Limb (tissue), 2 donors: ENCODE measurements at regions not wholly inside any gene's neighbourhood (a gene's known extent, or its start where the extent isn't known, plus 50 kb on each side); places are given as distances from the start of the nearest gene placed in this dataset.

Experiments used
- DNase-seq, 2 donors: peaks; one replicate each; pipeline ENCODE4 v3.0.0-alpha.2; 2016; ENCODE audit errors: extremely low spot score in 2 of 2

- no peak for DNase-seq
Measured at GRCh38 chr18:78049281-78049680, 799.6 kb downstream of the GALR1 start.

GRCh38 chr18:78054801-78055200 is 805.2 kb downstream of the GALR1 start:
- DNase-seq: no peak

- DNase-seq: no peak
Measured at GRCh38 chr18:78056011-78056410, 806.4 kb downstream of the GALR1 start.

GRCh38 chr18:78069784-78070664 is 820.4 kb downstream of the GALR1 start:
- peak in 1 of 2 donors; percentile 41 for DNase-seq

- no peak for DNase-seq
Measured at GRCh38 chr18:78071166-78071710, 821.6 kb downstream of the GALR1 start.

GRCh38 chr18:78071776-78072175 is 822.1 kb downstream of the GALR1 start:
- no peak for DNase-seq

GRCh38 chr18:78072375-78072774 is 822.7 kb downstream of the GALR1 start:
- no peak for DNase-seq

GRCh38 chr18:78073275-78073674 is 823.6 kb downstream of the GALR1 start:
- DNase-seq: peak in 1 of 2 donors; percentile 10

GRCh38 chr18:78074400-78075020 is 824.9 kb downstream of the GALR1 start:
- no peak for DNase-seq

GRCh38 chr18:78080081-78080480 is 830.4 kb downstream of the GALR1 start:
- no peak for DNase-seq

GRCh38 chr18:78080761-78081160 is 831.1 kb downstream of the GALR1 start:
- no peak for DNase-seq

- DNase-seq: peak in 1 of 2 donors; percentile 49
Measured at GRCh38 chr18:78082816-78083215, 833.2 kb downstream of the GALR1 start.

GRCh38 chr18:78085241-78086185 is 835.9 kb downstream of the GALR1 start:
- DNase-seq: no peak

GRCh38 chr18:78086931-78087330 is 837.3 kb downstream of the GALR1 start:
- no peak for DNase-seq

- no peak for DNase-seq
Measured at GRCh38 chr18:78087338-78087737, 837.7 kb downstream of the GALR1 start.

GRCh38 chr18:78090584-78090983 is 840.9 kb downstream of the GALR1 start:
- DNase-seq: no peak

GRCh38 chr18:78092901-78093300 is 843.3 kb downstream of the GALR1 start:
- DNase-seq: no peak

- DNase-seq: no peak
Measured at GRCh38 chr18:78099979-78100588, 850.4 kb downstream of the GALR1 start.

GRCh38 chr18:78101091-78101490 is 851.4 kb downstream of the GALR1 start:
- DNase-seq: no peak

- no peak for DNase-seq
Measured at GRCh38 chr18:78102135-78102534, 852.5 kb downstream of the GALR1 start.

- no peak for DNase-seq
Measured at GRCh38 chr18:78105611-78106010, 856.0 kb downstream of the GALR1 start.
